H9 (cell line): ENCODE measurements at regions not wholly inside any gene's neighbourhood (a gene's known extent, or its start where the extent isn't known, plus 50 kb on each side); places are given as distances from the start of the nearest gene placed in this dataset.

ENCODE experiments used
- DNase-seq: peaks from one replicate; pipeline ENCODE4 v3.0.0-alpha.2; 2017
- H2AFZ ChIP-seq: one replicate; pipeline ENCODE4 v1.6.1; 2013; ENCODE audit warnings: mild to moderate bottlenecking, low read length, control low read depth, moderate library complexity
- H2AK5ac ChIP-seq: 2 replicates; pipeline ENCODE4 v1.6.1; 2013; ENCODE audit warnings: low read length, control low read depth, mixed read lengths; ENCODE audit not compliant: insufficient read length
- H2BK120ac ChIP-seq: one replicate; pipeline ENCODE4 v1.6.1; 2013; ENCODE audit warnings: low read depth, mild to moderate bottlenecking, low read length, control low read depth, inconsistent platforms; ENCODE audit not compliant: poor library complexity, severe bottlenecking
- H2BK12ac ChIP-seq: 2 replicates; pipeline ENCODE4 v1.6.1; 2013; ENCODE audit warnings: low read length, control low read depth, mixed read lengths, low read depth; ENCODE audit not compliant: insufficient read length
- H2BK15ac ChIP-seq: 2 replicates; pipeline ENCODE4 v1.6.1; 2013; ENCODE audit warnings: low read depth, low read length, control low read depth
- H2BK20ac ChIP-seq: one replicate; pipeline ENCODE4 v1.6.1; 2013; ENCODE audit warnings: low read depth, mild to moderate bottlenecking, low read length, control low read depth, inconsistent platforms; ENCODE audit not compliant: poor library complexity, severe bottlenecking
- H2BK5ac ChIP-seq: 2 replicates; pipeline ENCODE4 v1.6.1; 2013; ENCODE audit warnings: low read length, control low read depth, mixed read lengths; ENCODE audit not compliant: insufficient read length
- H3K14ac ChIP-seq: 2 replicates; pipeline ENCODE4 v1.6.1; 2013; ENCODE audit warnings: low read length, control low read depth; ENCODE audit not compliant: insufficient read depth
- H3K18ac ChIP-seq: 2 replicates; pipeline ENCODE4 v1.6.1; 2013; ENCODE audit warnings: low read depth, mild to moderate bottlenecking, mixed read lengths, low read length, control low read depth; ENCODE audit not compliant: insufficient read length
- H3K23ac ChIP-seq: 2 replicates; pipeline ENCODE4 v1.6.1; 2013; ENCODE audit warnings: low read length, control low read depth, mixed read lengths, low read depth; ENCODE audit not compliant: insufficient read length
- H3K23me2 ChIP-seq: 2 replicates; pipeline ENCODE4 v1.6.1; 2013; ENCODE audit warnings: low read depth, mild to moderate bottlenecking, mixed read lengths, low read length, control low read depth; ENCODE audit not compliant: insufficient read length, poor library complexity, severe bottlenecking
- H3K27ac ChIP-seq: 2 replicates; pipeline ENCODE4 v1.5.1; 2013; ENCODE audit warnings: low read length, control low read depth, mixed read lengths, low read depth; ENCODE audit not compliant: insufficient read length
- H3K27me3 ChIP-seq: 2 replicates; pipeline ENCODE4 v1.6.1; 2013; ENCODE audit warnings: low read length, control low read depth, inconsistent platforms; ENCODE audit not compliant: insufficient read depth
- H3K4ac ChIP-seq: 2 replicates; pipeline ENCODE4 v1.6.1; 2013; ENCODE audit warnings: low read depth, mild to moderate bottlenecking, control low read depth, inconsistent platforms, low read length, moderate library complexity
- H3K4me1 ChIP-seq: 2 replicates; pipeline ENCODE4 v1.6.1; 2013; ENCODE audit warnings: low read length, control low read depth, inconsistent platforms; ENCODE audit not compliant: insufficient read depth
- H3K4me2 ChIP-seq: 2 replicates; pipeline ENCODE4 v1.6.1; 2013; ENCODE audit warnings: low read length, control low read depth, mixed read lengths; ENCODE audit not compliant: insufficient read length, insufficient read depth
- H3K56ac ChIP-seq: 2 replicates; pipeline ENCODE4 v1.6.1; 2013; ENCODE audit warnings: low read depth, mild to moderate bottlenecking, mixed read lengths, low read length, control low read depth; ENCODE audit not compliant: insufficient read length
- H3K79me1 ChIP-seq: 2 replicates; pipeline ENCODE4 v1.6.1; 2013; ENCODE audit warnings: low read depth, mild to moderate bottlenecking, moderate library complexity, low read length, control low read depth, inconsistent platforms; ENCODE audit not compliant: insufficient read depth, poor library complexity, severe bottlenecking
- H3K79me2 ChIP-seq: 2 replicates; pipeline ENCODE4 v1.6.1; 2013; ENCODE audit warnings: low read length, control low read depth, inconsistent platforms; ENCODE audit not compliant: insufficient read depth
- H3K9ac ChIP-seq: 2 replicates; pipeline ENCODE4 v1.6.1; 2013; ENCODE audit warnings: low read length, control low read depth, mixed read lengths; ENCODE audit not compliant: insufficient read length; ENCODE audit errors: extremely low read depth
- H3K9me3 ChIP-seq: one replicate; pipeline ENCODE4 v1.6.1; 2013; ENCODE audit warnings: low read depth, low read length, inconsistent platforms; ENCODE audit not compliant: control insufficient read depth
- H3T11ph ChIP-seq: one replicate; pipeline ENCODE4 v1.6.1; 2013; ENCODE audit warnings: mild to moderate bottlenecking, low read length, control low read depth, inconsistent platforms
- H4K20me1 ChIP-seq: one replicate; pipeline ENCODE4 v1.6.1; 2013; ENCODE audit not compliant: control insufficient read depth, insufficient read length, insufficient read depth
- H4K5ac ChIP-seq: 2 replicates; pipeline ENCODE4 v1.6.1; 2013; ENCODE audit warnings: low read depth, mild to moderate bottlenecking, mixed read lengths, low read length, control low read depth; ENCODE audit not compliant: insufficient read length
- H4K8ac ChIP-seq: replicated peaks from 2 replicates; pipeline ENCODE4 v1.6.1; 2013; ENCODE audit warnings: low read length, control low read depth, mixed read lengths, low read depth; ENCODE audit not compliant: insufficient read length
- H4K91ac ChIP-seq: 2 replicates; pipeline ENCODE4 v1.6.1; 2013; ENCODE audit warnings: low read depth, mild to moderate bottlenecking, moderate library complexity, mixed read lengths, low read length, control low read depth; ENCODE audit not compliant: insufficient read length
- H3K27ac Mint-ChIP-seq, 3 experiments: 2 replicates in 2 of 3; 3 replicates in 1 of 3; pipeline ENCODE4 v1.8.0; 2020 to 2021; ENCODE audit warnings: mixed read lengths in 3 of 3, mild to moderate bottlenecking in 1 of 3, moderate library complexity in 1 of 3
- H3K27me3 Mint-ChIP-seq: 2 replicates; pipeline ENCODE4 v1.8.0; 2021; ENCODE audit warnings: low read depth, mild to moderate bottlenecking, moderate library complexity, mixed read lengths
- H3K36me3 Mint-ChIP-seq, 3 experiments: 2 replicates in 2 of 3; 3 replicates in 1 of 3; pipeline ENCODE4 v1.8.0; 2020 to 2021; ENCODE audit warnings: low read depth in 3 of 3, mixed read lengths in 3 of 3; ENCODE audit not compliant: insufficient read depth in 1 of 3
- H3K4me1 Mint-ChIP-seq, 2 experiments: 2 replicates each; pipeline ENCODE4 v1.8.0; 2020; ENCODE audit warnings: mixed read lengths in 2 of 2
- H3K4me3 Mint-ChIP-seq, 2 experiments: 2 replicates in 1 of 2; 3 replicates in 1 of 2; pipeline ENCODE4 v1.8.0; 2020 to 2021; ENCODE audit warnings: mild to moderate bottlenecking in 2 of 2, mixed read lengths in 2 of 2, moderate library complexity in 1 of 2
- H3K9me3 Mint-ChIP-seq, 2 experiments: 2 replicates in 1 of 2; 3 replicates in 1 of 2; pipeline ENCODE4 v1.8.0; 2020; ENCODE audit warnings: mild to moderate bottlenecking in 2 of 2, mixed read lengths in 2 of 2, moderate library complexity in 1 of 2
- CTCF ChIP-seq: fragments of 200-600 bp; sonication (generic); conservative IDR thresholded peaks from 3 replicates; pipeline ENCODE4 v1.8.0; 2021; ENCODE audit warnings: antibody characterized with exemption, mild to moderate bottlenecking
- WGBS: extraction: QIAGEN DNeasy Blood & Tissue Kit; methylation state at CpG from one replicate; pipeline ENCODE4 v1.1.7; 2013; ENCODE audit warnings: missing lambda C conversion rate, low lambda C conversion rate, mixed read lengths; ENCODE audit not compliant: insufficient read length; ENCODE audit errors: extremely low coverage; 5-methylcytosine and 5-hydroxymethylcytosine counted together

GRCh38 chr6:93731306-93731705, 311.9 kb upstream of the EPHA7 start:
- Mint-ChIP-seq H3K27me3 (no peaks in the 10 kb centered on the region), H3K4me1 (peaks cover 39 to 42% of the 10 kb centered on the region in 2 experiments), H3K27ac (no peak overlapping the region), H3K9me3 (no peaks in the 10 kb centered on the region), H3K4me3 (no peak overlapping the region), H3K36me3 (no peaks in the 10 kb centered on the region)
- no peak for DNase-seq
- Histone ChIP-seq H2BK12ac (no peak overlapping the region), H3K4ac (no peak overlapping the region), H2BK5ac (no peak overlapping the region), H3K9me3 (no peaks in the 10 kb centered on the region), H3K27ac (no peak overlapping the region), H4K5ac (no peak overlapping the region), H2BK120ac (no peak overlapping the region), H4K20me1 (no peaks in the 10 kb centered on the region), H2AK5ac (no peak overlapping the region), H3K79me1 (no peaks in the 10 kb centered on the region), H3K27me3 (no peaks in the 10 kb centered on the region), H3K9ac (no peak overlapping the region), H3K4me1 (peaks cover 4% of the 10 kb centered on the region; the same call in 1 of the 2 replicates), H4K8ac (no peak overlapping the region), H3K56ac (no peak overlapping the region), H3K23ac (no peak overlapping the region), H3K4me2 (no peak overlapping the region), H4K91ac (no peak overlapping the region), H3K18ac (no peak overlapping the region), H2BK20ac (no peak overlapping the region), H2AFZ (no peak overlapping the region), H3K23me2 (no peaks in the 10 kb centered on the region), H3K79me2 (no peaks in the 10 kb centered on the region), H2BK15ac (no peak overlapping the region), H3T11ph (no peak overlapping the region), H3K14ac (no peak overlapping the region)
- no CpG with 5 or more reads among the region's 1 CpG for WGBS
- TF ChIP-seq CTCF: no peak
